ENCODE measurements at regions not wholly inside any gene's neighbourhood (a gene's known extent, or its start where the extent isn't known, plus 50 kb on each side); places are given as distances from the start of the nearest gene placed in this dataset.

GRCh38 chr15:35748105-35748504 is 202.1 kb upstream of the DPH6 start:
- no peak for TF ChIP-seq EZH2phosphoT487 (IDR thresholded peaks at IDR 0.05; ENCODE audit: borderline replicate concordance, low read length)
- TF ChIP-seq CTCF (IDR thresholded peaks at IDR 0.05; ENCODE audit: low read depth, low read length, poor library complexity, severe bottlenecking), result no peak
